Pancreas (tissue), 10 donors: ENCODE measurements at regions not wholly inside any gene's neighbourhood (a gene's known extent, or its start where the extent isn't known, plus 50 kb on each side); places are given as distances from the start of the nearest gene placed in this dataset.

Source experiments
- ATAC-seq, 4 donors: fragments of 200-7000 bp; cut with Tn5 transposase; one replicate each; pipeline versions ENCODE4 v1.8.0 to v1.9.1; 2020; ENCODE audit warnings: mild to moderate bottlenecking in 4 of 4, moderate library complexity in 4 of 4
- DNase-seq, 6 donors: peaks; one replicate each; pipeline ENCODE4 v3.0.0-alpha.2; 2020
- FAIRE-seq: peaks from 2 replicates; lab custom pipeline; 2012; peaks lifted over from hg19 to GRCh38; lab: Jason Lieb, UNC
- H3K27ac ChIP-seq, 4 donors: fragments of 200-600 bp; sonication (generic); 1 replicate in 3 of 4; 2 replicates in 1 of 4; pipeline versions ENCODE4 v1.5.0 to v1.8.0; 2020
- H3K27me3 ChIP-seq, 4 donors: fragments of 200-600 bp; one replicate each; pipeline ENCODE4 v1.8.0; 2021
- H3K36me3 ChIP-seq, 3 donors: fragments of 200-600 bp; sonication (generic) in 1 of 3; one replicate each; pipeline versions ENCODE4 v1.5.0 to v1.8.0; 2020 to 2021
- H3K4me1 ChIP-seq, 3 donors: fragments of 200-600 bp; one replicate each; pipeline ENCODE4 v1.8.0; 2021
- H3K4me3 ChIP-seq, 4 donors: fragments of 200-600 bp; sonication (generic) in 2 of 4; one replicate each; pipeline versions ENCODE4 v1.5.0 to v1.8.0; 2020 to 2021
- H3K9me3 ChIP-seq, 4 donors: fragments of 200-600 bp; one replicate each; pipeline ENCODE4 v1.8.0; 2021
- CTCF ChIP-seq, 4 donors: fragments of 200-600 bp; sonication (generic) in 3 of 4; IDR thresholded peaks; one replicate each; pipeline versions ENCODE4 v1.5.0 to v1.8.0; 2021; ENCODE audit warnings: antibody characterized with exemption in 4 of 4
- WGBS, 2 donors: extraction: QIAGEN DNeasy Blood & Tissue Kit; methylation state at CpG; one replicate each; pipeline ENCODE4 v1.1.7; 2013; 5-methylcytosine and 5-hydroxymethylcytosine counted together
- intact Hi-C, 3 donors: fragments of 100-400 bp; cut with DNase I; formaldehyde crosslinking; loops; one replicate each; pipeline versions ENCODE4 v1.11.1 to v1.14.2; 2022
- donor health status: healthy with polysubstance abuse.
- donor health status: DM: no; HTN: no; CAD: no; lungs with moderate emphysema.
- donor health status: DM: no; HTN: no; CAD: no.
- donor health status: control.
- donor health status: control.
- donor health status: Bipolar disorder and iron deficiency.
- donor health status: DM: yes; HTN: yes; CAD: no.
- donor health status: DM: no; HTN: no; CAD: no.
- donor health status: DM: no; HTN: no; CAD: no.
- donor health status: DM: yes; HTN: yes; CAD: no.

GRCh38 chr4:167713756-167714155 is 378.6 kb upstream of the ANXA10 start:
- Histone ChIP-seq H3K4me3 (no peak overlapping the region), H3K4me1 (no peaks in the 10 kb centered on the region), H3K27ac (no peak overlapping the region), H3K27me3 (no peaks in the 10 kb centered on the region), H3K9me3 (no peaks in the 10 kb centered on the region), H3K36me3 (no peaks in the 10 kb centered on the region)
- FAIRE-seq (no peak), ATAC-seq (no peak), DNase-seq (no peak)
- no peak for TF ChIP-seq CTCF (IDR thresholded peaks at IDR 0.05)
- intact Hi-C loops, result no loop called here
- WGBS, 2 donors, result 66 to 73% methylated on average over 1 of the region's 1 CpG

GRCh38 chr4:167715176-167715575 is 377.2 kb upstream of the ANXA10 start:
- H3K27me3 ChIP-seq, result no peaks in the 10 kb centered on the region
- H3K27ac ChIP-seq, result no peak overlapping the region
- no peaks in the 10 kb centered on the region for H3K4me1 ChIP-seq
- no peak overlapping the region for H3K4me3 ChIP-seq
- no peaks in the 10 kb centered on the region for H3K9me3 ChIP-seq
- WGBS, 2 donors, result 31 to 41% methylated on average over 1 of the region's 1 CpG
- intact Hi-C loops, result no loop called here
- H3K36me3 ChIP-seq, result no peaks in the 10 kb centered on the region
- FAIRE-seq, result no peak
- no peak for DNase-seq
- no peak for ATAC-seq
- no peak for TF ChIP-seq CTCF (IDR thresholded peaks at IDR 0.05)

- Histone ChIP-seq H3K27ac (no peak overlapping the region), H3K4me1 (no peaks in the 10 kb centered on the region), H3K27me3 (no peaks in the 10 kb centered on the region), H3K4me3 (no peak overlapping the region), H3K36me3 (no peaks in the 10 kb centered on the region), H3K9me3 (no peaks in the 10 kb centered on the region)
- intact Hi-C loops, result no loop called here
- no peak for DNase-seq
- no peak for TF ChIP-seq CTCF (IDR thresholded peaks at IDR 0.05)
- FAIRE-seq, result no peak
- 88 to 94% methylated on average over 2 of the region's 2 CpGs for WGBS, 2 donors
- ATAC-seq, result no peak
These were observed 374.8 kb upstream of the ANXA10 start for GRCh38 chr4:167717495-167717894.

- H3K27ac ChIP-seq, result no peak overlapping the region
- ATAC-seq, result no peak
- H3K4me3 ChIP-seq, result no peak overlapping the region
- no peak for FAIRE-seq
- 55 to 64% methylated on average over 4 of the region's 4 CpGs for WGBS, 2 donors
- H3K27me3 ChIP-seq, result no peaks in the 10 kb centered on the region
- DNase-seq, result no peak
- intact Hi-C loops, result no loop called here
- no peaks in the 10 kb centered on the region for H3K9me3 ChIP-seq
- no peaks in the 10 kb centered on the region for H3K4me1 ChIP-seq
- no peaks in the 10 kb centered on the region for H3K36me3 ChIP-seq
- TF ChIP-seq CTCF (IDR thresholded peaks at IDR 0.05), result no peak
These were observed 370.5 kb upstream of the ANXA10 start for GRCh38 chr4:167721617-167722486.

GRCh38 chr4:167722487-167722808 is 369.9 kb upstream of the ANXA10 start:
- 60 to 71% methylated on average over 6 of the region's 6 CpGs for WGBS, 2 donors
- no peak for ATAC-seq
- no peak for FAIRE-seq

More at GRCh38 chr4:167722487-167722808, 369.9 kb upstream of the ANXA10 start:
- Histone ChIP-seq H3K36me3 (no peaks in the 10 kb centered on the region), H3K4me3 (no peak overlapping the region), H3K27me3 (no peaks in the 10 kb centered on the region), H3K9me3 (no peaks in the 10 kb centered on the region), H3K4me1 (no peaks in the 10 kb centered on the region), H3K27ac (no peak overlapping the region)
- intact Hi-C loops, result no loop called here
- no peak for DNase-seq
- TF ChIP-seq CTCF (IDR thresholded peaks at IDR 0.05), result no peak
